CD4-positive, alpha-beta T cell treated with Interleukin-10 for 1 hour (primary cell): ENCODE measurements at regions not wholly inside any gene's neighbourhood (a gene's known extent, or its start where the extent isn't known, plus 50 kb on each side); places are given as distances from the start of the nearest gene placed in this dataset.

Experiments used
- DNase-seq: peaks from one replicate; pipeline ENCODE4 v3.0.0-alpha.2; 2020

DNA sequence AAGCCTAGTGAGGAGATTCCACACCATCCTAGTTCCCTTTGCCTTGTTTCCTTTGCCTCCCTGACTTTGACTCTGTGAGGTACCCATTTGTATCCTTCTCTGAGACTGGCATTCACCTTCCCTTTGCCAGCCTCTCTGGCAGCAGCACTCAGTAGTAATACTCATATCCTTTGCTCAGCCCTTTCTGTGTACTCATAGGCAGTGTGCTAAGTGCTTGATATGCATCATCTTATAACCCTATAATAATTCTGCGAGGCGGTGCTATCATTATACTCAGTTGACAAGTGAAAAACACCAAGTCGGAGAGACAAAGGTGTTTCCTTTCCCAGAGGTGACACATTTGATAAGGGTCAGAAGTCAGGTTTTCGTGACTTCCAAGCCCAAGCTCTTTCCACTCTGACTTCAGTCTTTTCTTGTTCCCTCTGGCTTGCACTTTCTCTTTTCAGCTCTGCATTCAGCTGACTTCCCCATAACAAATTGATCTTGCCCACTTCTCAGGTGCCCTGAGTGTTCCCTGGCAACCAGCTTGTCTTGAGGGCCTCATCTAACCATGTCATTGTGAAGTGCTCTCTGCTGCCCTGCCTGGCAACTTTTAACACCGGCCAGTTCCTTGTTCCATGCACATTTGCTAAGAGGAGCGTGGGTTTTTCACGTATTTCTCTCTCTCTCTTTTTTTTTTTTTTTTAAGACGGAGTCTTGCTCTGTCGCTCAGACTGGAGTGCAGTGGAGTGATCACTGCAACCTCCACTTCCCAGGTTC, 94.5 kb upstream of the UPP2 start:
- peak; percentile 7 for DNase-seq

- no peak for DNase-seq
Observed at GRCh38 chr2:158004126-158004764, 97.4 kb upstream of the UPP2 start.

DNA sequence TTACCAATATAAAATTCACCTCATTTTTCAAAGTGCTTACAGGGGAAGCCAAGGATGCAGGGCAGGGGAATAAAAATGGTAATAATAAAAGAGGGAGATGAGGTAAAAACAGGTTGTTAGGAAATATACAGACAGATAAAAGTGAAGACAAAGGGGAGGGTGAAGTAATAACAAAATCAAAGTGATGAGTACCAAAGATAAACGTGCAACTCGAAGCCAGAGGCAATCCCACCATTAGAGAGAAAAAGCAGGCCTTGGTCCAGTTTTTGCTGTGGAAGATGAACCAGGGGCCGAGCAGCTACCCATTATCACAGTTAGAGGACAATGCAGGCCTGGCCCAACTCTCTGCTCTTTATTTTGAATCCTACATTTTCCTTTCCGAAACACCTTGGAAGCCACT, 99.6 kb upstream of the UPP2 start:
- DNase-seq = no peak

- no peak for DNase-seq
Observed at GRCh38 chr2:157996799-157997198, 104.9 kb upstream of the UPP2 start.

GRCh38 chr2:157995117-157995516, 106.6 kb upstream of the UPP2 start:
- DNase-seq = no peak

DNA sequence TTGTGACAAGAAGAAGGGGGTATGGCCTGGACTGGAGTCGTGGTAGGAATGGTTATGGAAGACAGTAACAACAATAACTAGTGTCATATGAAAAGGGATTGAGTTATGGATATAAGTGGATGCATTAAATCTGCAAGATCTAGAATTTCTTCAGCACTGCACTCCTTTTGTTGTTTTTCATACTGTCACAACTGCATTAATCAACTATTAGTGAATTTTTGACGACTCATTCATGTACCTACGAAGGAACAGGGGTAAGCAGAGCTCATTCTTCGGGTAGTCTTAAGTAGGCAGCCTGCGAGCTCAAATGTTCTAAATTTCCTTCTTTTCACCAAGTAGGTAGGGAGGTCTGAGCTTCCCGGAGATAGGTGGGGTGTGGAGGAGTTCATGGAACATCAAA, 109.7 kb upstream of the UPP2 start:
- DNase-seq = no peak

DNA sequence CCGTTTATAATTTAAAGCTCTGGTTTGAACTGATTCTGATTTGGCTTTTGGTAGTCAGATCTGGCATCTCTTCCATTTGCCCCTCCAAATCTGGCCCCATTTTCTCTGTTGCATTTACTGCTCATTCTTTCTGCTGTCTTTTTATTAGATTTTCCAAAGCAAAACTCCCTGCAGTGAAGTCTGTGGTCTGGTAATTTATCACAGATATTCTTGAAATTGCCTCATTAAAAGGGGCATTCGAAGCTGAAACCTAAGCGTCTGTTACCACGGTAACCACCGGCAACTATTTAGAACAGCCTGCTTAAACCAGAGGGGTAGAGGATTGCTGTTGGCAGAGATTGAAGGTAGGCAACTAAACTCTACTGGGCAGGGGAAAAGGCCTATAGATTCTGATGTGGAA, 111.5 kb upstream of the UPP2 start:
- DNase-seq = no peak

DNA sequence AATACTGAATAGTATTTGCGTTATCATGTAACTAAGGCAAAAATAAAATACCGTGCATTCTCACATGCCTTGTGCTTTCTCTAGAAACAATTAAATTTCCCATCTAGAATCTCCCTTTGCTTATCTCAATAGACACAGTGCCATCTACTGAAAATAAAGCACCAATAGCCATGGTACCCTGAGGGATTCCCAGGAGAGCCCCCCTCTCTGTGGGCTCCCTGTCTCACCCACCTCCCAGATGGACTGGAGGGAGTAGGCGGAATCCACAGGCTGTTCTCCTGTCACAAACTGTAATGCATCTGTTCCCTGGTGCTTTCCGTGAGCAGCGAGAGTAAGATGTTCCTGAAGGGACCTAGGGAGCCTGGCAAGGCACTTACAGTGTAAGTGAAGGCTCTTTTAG, 112.4 kb upstream of the UPP2 start:
- DNase-seq = no peak

DNA sequence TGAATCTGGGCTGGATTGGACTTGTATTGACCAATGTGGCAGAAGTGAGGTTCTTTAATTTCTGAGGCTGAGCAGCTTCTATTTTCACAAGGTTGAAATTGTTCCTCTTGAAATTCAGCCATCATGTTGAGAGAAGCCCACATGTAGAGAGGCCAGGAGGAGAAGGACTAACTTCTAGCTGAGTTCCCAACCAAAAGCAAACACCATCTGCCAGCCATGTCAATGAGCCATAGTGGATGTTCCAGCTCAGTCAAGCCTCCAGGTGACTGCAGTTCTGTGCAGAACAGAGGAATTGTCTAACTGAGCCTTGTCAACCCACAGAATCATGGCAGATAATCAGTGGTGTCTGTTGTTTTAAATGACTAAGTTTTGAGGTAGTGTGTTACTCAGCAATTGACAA, 110.6 kb upstream of the ACVR1 start:
- DNase-seq = no peak

DNA sequence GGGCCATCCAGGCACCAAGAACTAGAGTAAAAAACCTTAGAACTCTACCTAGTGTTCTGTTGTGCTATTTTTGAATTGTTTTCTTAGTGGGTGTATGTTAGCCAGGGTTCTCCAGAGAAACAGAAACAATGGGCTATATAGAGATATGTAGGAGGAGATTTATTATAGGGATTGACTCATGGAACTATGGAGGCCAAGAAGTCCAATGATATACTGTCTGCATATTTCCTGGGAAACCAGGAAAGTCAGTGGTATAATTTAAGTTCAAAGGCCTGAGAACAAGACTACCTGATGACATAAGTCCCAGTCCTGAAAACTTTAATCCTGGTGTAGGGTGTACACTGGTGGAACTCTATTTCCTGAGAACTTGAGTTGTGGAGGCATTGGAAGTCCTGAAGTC, 108.7 kb upstream of the ACVR1 start:
- no peak for DNase-seq

GRCh38 chr2:157980020-157980419, 103.9 kb upstream of the ACVR1 start:
- no peak for DNase-seq

DNA sequence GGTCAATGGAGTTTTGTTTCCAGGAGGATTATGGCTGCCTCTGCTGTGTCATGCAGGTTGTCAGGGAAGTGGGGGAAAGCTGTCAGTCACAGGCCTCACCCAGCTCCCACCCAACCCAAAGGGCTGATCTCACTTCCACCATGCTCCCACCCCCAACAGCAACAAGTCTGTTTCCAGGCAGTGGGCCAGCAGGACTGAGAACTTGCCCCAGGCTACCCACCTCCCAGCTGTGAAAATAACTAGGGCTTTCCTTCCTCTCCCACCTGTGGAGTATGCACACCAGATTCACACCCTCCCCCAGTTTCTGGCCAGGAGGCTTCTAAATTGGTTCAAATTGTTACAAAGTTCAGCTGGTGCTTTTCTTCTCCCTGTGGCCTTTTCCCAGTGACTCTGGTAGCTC, 95.6 kb upstream of the ACVR1 start:
- DNase-seq = no peak

DNA sequence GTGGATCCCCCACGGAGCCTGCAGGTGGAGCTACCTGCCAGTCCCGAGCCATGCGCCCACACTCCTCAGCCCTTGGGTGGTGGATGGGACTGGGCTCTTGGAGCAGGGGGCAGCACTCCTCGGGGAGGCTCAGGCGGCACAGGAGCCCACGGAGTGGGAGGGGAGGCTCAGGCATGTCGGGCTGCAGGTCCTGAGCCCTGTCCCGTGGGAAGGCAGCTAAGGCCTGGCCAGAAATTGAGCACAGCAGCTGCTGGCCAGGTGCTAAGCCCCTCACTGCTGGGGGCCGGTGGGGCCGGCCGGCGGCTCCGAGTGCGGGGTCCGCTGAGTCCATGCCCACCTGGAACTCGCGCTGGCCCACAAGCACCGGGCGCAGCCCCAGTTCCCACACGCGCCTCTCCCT, 91.7 kb upstream of the ACVR1 start:
- DNase-seq = no peak

- DNase-seq = no peak
Observed at GRCh38 chr2:157959249-157959648, 83.1 kb upstream of the ACVR1 start.

- DNase-seq = no peak
Observed at GRCh38 chr2:157957596-157957995, 81.5 kb upstream of the ACVR1 start.

GRCh38 chr2:157952558-157952957, 76.4 kb upstream of the ACVR1 start:
- DNase-seq = no peak

GRCh38 chr2:157948856-157949255, 72.7 kb upstream of the ACVR1 start:
- no peak for DNase-seq

DNA sequence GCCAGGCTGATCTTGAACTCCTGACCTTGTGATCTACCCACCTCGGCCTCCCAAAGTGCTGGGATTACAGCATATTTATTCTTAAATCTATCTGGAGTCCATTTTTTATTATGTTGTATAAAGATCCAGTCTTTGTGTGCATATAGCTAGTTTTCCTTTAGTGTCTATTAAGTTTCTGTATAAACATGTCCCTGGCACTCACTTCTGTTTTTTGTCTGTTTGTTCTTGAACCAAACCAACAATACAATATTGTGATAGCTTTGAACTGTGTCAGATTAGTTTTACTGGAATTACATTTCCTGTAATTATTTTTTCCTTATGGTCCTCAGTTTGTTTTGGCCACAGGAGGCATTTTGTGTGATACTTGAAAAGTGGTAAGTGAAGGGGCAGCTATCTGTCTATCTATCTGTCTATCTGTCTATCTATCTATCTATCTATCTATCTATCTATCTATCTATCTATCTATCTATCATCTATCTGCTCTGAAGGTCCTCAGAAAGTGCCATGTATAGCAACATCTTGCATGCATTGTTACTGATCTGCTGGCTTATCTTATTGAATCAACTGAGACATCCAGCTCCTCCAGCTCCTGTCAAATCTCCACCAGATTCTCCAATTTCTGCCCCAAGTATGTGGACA, 70.9 kb upstream of the ACVR1 start:
- no peak for DNase-seq

DNA sequence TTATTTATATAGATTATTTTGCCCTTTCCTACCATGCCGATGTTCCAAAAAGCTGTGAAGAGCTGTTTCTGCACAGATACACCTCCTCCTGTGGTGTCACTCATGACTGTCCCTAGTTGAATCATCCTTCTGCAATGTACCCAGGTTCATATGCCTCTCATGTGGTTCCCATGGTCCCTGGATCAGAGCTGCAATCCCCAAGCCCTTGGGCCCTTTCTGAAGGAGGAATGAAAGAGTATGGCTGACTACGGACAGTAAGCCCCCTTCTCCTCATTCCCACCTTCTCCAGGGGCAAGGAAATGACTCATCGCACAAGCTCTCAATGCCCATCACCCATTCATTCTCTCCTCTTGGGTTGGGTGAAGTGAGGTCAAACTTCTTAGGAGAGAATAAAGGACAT, 63.9 kb upstream of the ACVR1 start:
- DNase-seq = no peak

DNA sequence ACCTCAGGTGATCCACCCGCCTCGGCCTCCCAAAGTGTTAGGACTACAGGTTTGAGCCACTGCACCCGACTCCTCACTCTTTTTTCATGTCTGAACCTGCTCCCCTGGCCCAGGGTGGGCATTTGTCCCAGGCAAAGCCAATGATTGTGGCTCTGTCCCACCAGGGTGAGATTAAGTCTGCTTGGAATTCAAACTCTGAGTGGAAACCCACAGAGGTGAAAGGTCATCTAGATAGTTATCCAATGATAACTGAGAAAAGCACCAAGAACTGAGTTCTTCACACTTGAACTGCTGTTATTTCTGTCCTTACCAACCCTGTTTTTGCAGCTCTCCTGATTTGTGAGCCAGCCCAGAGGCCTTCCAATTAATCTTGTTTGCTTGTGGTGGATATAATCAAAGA, 62.4 kb upstream of the ACVR1 start:
- no peak for DNase-seq

DNA sequence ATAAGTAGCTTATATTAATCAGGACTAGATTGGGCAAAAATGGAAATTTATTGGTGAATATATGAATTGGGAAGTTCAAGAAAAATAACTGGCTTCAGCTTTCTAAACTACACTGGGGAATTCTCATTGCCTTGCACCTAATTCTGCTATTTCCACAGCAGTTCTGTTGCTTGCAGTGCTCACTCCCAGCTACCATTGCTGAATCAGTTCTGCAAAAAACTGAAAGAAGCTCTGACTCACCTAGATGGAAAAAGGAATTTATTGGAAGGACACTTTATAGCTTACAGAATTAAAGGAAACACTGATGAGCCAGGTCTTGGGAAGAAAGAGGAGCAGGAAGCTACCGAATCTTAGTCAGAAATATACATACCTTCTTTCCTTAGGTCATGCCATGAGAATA, 60.3 kb upstream of the ACVR1 start:
- no peak for DNase-seq

DNA sequence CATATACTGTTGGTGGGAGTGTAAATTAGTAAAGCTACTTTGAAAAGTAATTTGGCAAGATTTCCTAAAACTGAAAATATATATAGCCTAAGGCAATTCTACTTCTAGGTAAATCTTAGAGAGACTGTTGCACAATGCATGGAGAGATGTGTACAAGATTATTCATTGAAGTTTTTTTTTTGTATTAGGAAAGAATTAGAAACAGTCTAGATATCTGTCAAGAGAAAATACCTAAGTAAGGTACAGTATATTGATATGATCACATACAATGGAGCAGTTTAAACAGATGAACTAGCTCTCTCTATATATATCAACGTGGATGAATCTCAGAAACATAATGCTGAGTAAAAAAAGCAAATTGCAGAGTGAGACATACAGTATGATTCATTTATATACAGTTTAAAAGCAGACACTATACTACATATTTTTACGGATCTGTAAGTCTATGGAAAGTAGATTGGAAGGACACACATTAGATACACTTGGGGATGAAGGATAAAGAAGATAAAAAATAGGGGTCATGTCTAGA, 59.3 kb upstream of the ACVR1 start:
- no peak for DNase-seq

DNA sequence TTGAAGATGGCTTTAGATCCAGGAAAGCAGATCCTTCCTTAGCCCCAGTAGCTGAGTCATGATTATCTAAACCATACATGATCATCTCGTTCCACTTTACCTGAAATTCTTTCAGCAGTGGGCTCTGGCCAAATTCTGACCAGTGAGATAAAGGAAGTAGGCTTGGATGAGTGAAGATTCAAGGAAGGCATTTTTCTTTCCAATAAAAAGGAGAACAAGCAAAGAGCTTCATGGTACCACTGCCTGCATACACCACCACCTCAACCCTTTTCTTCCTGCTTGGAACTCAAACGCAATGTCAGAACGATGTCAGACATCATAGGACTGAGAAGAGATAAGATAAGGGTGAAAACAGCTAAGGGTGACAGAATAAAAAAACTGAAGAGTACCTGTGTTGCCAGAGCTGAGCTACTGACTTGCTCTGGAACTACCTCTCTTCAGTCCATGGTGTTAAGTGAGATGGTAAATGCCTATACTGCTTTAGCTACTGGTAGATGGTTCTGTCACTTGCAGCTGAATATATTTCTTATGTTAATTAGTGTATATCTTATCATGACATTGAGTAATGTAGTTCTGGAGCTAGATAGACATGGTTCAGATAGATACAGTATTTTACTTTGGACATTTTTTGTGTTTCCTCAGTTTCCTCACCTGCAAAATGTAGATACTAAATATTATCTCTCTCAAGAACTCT, 58.7 kb upstream of the ACVR1 start:
- DNase-seq = no peak
